ENCODE measurements at regions not wholly inside any gene's neighbourhood (a gene's known extent, or its start where the extent isn't known, plus 50 kb on each side); places are given as distances from the start of the nearest gene placed in this dataset.

DNA sequence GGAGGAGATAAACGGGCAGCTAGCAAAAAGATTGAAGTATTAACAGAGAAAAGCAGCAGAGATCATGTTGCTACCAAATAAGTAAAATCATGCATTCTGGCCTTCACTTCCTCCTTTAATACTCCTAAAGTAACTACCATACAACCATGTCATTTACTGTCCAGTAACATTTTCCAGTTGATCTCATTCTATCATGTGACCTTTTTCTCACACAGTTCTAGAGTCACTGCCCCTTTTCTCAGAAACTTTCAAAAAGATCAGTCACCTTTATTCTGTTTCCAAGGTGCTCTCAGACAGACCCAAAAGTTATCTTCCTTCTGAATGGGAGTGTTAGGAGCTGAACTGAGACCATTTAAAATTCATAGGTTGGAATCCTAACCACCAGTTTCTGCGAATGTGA lies 984.4 kb downstream of the FAM181B start:
- DNase-seq (ENCODE audit: low spot score) = no peak

- no peak for DNase-seq (ENCODE audit: low spot score)
These were observed 989.1 kb downstream of the FAM181B start for GRCh38 chr11:81744336-81745116.

DNA sequence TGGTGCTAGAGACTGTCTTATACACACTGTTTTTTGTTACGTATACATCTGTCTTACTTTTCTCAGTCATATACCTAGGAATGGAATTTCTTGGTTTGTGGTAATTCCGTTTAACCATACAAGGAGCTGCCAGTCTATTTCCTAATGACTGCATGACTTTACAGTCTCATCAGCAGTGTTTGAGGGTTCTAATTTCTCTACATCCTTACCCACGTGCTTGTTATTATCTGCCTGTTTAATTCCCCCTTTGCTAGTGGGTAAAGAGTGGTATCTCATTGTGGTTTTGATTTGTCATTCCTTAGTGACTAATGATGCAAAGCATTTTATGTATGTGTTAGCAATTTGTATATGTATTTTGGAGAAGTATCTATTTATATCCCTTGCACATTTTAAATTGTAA lies 1008.0 kb downstream of the FAM181B start:
- no peak for DNase-seq (ENCODE audit: low spot score)

DNA sequence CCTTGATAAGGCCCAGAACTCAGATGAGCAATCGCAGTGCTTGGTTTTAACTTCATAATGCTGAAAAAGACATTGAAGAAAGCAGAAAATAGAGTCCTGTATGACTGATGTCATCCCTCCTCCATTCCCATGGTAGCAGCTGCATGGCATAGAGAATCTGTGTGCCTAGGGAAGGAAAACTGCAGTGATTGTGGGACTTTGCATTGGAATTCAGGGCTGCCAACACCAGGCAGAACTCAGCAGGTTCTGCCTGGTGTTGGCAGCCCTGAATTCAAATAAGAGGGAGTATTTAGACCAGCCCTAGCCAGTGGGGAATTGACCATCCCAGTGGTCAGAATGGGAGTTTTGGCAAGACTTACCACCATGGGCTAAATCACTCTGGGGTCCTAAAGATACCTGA lies 1016.0 kb downstream of the FAM181B start:
- no peak for DNase-seq (ENCODE audit: low spot score)

DNA sequence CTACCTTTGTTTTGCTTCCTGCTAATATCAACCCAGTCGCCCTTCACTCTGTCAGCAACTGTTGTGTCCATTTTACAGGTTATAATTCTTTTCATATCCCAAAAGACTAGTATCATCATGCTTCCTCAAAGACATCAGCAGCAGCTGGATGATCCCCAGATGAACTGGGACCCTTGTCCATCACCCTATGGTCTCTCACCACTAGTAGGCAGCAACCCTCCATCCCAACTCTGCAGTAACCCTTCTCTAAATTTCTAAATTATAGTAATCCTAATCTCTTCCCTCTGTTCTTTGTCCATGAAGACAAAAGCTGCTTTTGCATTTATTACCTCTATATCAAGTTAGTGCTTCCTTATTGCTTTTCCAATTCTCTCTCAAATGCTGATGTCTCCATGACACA lies 1025.8 kb downstream of the FAM181B start:
- DNase-seq (ENCODE audit: low spot score) = no peak

DNA sequence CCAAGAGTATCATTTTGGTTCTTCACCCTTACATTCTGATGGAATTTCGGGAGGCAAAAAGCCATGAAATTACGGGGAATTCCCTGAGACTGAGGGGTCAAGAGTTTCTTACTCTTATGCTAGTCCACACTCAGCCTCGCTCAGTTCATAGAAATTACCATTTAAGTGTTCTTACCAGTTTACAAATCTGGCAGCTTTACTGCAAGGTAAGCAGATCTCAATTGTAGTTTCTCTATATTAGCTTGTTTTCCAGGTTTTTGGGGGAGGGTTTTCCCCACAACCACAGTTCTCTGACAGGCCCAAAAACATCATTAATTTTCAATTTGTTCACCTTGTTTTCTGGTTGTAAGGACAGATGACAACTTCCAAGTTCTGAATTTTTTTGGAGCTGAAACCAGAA lies 1028.4 kb downstream of the FAM181B start:
- DNase-seq (ENCODE audit: low spot score) = no peak

GRCh38 chr11:81700076-81700475 lies 1033.6 kb downstream of the FAM181B start:
- no peak for DNase-seq (ENCODE audit: low spot score)

DNA sequence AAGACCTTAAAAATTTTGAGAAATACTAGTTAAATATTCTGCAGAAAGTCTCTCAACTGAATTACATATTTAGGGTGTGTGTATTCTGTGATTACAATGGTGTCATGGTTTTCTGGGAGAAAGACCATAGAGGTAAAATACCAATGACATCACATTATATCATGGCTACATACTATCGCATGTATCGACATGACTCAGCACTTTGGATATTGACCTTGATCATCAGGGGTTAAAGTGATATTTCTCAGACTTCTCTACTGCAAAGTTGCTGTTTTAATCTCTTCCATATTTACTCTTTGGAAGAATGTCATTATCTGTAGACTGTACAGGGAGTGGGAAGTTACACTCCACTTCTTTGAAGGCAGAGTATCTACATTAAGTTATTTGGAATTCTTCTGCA lies 1046.6 kb downstream of the FAM181B start:
- DNase-seq (ENCODE audit: low spot score) = no peak

DNA sequence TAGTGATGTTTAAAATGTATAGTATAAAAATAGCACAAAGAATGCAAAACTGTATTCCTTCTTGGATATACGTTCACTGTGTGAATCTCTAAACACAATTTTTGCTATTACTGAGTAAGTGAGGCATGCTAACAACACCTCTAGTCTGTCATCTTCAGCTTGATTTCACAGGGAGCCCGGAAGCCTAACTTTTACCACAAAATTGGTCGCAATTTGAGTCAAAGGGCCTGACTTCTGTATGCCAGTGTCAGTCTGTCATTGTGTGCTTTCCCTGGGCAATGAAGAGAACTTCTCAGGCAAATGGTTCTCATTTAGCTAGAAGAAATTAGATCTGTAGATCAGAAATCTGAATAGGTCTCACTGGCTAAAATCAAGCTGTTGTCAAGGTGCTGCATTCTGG lies 1059.5 kb downstream of the FAM181B start:
- DNase-seq (ENCODE audit: low spot score) = no peak

DNA sequence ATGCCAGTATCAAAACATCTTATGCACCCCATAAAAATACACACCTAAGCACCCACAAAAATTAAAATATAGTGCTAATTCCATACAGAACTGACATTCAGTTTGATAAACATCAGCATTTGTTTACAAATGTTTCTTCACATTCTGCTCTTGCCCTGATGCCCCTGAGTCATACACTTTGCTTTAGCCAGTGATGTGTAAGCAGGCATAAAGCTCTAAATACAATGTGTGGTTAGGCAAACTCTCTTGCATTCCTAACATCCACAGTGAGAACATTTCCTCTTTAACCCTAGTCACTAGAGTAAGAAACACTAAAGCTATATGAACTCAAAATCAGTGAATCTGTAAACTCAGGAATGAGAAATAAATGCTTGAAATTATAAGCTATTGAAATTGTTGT lies 1060.7 kb downstream of the FAM181B start:
- DNase-seq (ENCODE audit: low spot score) = no peak

GRCh38 chr11:81669935-81670543 lies 1063.6 kb downstream of the FAM181B start:
- no peak for DNase-seq (ENCODE audit: low spot score)

GRCh38 chr11:81658722-81659121 lies 1074.9 kb downstream of the FAM181B start:
- no peak for DNase-seq (ENCODE audit: low spot score)

GRCh38 chr11:81655351-81655750 lies 1078.3 kb downstream of the FAM181B start:
- DNase-seq (ENCODE audit: low spot score) = no peak

DNA sequence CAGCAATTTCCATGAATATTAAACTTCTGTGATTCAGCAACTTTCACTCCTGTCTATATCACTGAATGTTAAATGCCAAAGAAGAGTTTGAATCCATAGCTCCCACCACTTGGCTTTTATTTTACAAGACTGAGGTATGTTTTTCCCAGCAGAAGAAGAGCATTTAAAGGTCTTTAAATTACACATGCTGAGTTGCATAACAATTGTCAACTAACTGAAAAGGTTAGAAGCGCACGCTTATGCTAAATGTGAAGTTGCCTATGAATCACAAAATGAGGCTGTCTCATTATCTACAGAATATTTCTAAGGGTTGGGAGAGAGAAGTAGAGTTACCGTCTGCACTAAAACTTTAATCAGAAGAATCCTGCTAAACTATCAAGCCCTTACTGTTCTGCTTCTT lies 1086.3 kb downstream of the FAM181B start:
- no peak for DNase-seq (ENCODE audit: low spot score)

- peak; percentile 19 for DNase-seq (ENCODE audit: low spot score)
These were observed 1089.3 kb downstream of the FAM181B start for GRCh38 chr11:81644239-81644840.

- no peak for DNase-seq (ENCODE audit: low spot score)
These were observed 1099.2 kb downstream of the FAM181B start for GRCh38 chr11:81634483-81634882.

DNA sequence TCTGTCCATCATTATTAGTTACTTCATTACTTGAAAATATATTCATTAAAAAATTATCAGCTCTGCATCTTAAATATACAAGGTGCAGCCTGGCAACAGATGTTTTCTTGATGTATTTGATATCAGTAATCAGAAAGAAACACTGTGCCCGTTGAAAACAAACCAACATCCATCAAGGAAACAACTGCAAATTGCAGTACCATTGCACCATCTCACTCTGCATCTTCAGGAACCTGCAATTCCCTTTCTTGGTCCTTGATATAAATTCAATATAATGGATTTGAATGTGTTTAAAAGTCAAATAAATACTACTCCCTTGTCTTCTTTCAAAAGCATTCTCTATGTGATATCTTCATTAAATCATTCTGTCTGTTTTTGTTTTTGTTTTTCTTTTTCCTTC lies 1131.2 kb downstream of the FAM181B start:
- no peak for DNase-seq (ENCODE audit: low spot score)

DNA sequence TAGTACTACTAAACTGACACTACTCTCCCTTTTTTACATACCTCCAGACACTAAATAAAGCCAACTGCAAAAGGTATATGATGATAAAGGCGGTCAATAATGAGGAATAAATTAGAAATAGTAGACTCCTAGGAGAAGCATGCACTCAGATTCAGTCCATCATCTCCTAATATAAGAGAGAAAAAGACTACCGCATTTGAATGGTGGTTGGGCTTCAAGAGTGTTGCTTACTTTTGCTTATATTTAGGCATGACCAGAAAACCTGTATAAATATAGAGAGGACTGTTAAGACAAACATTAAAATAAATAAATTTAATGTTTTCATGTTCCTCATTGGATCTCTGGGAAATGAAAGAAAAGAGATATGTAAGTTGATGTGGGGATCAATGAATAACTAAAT lies 1137.0 kb downstream of the FAM181B start:
- no peak for DNase-seq (ENCODE audit: low spot score)

GRCh38 chr11:81585390-81585933 lies 1148.2 kb downstream of the FAM181B start:
- DNase-seq (ENCODE audit: low spot score) = no peak

- no peak for DNase-seq (ENCODE audit: low spot score)
These were observed 1154.3 kb downstream of the FAM181B start for GRCh38 chr11:81579339-81579738.

GRCh38 chr11:81578571-81578970 lies 1155.1 kb downstream of the FAM181B start:
- DNase-seq (ENCODE audit: low spot score) = no peak

DNA sequence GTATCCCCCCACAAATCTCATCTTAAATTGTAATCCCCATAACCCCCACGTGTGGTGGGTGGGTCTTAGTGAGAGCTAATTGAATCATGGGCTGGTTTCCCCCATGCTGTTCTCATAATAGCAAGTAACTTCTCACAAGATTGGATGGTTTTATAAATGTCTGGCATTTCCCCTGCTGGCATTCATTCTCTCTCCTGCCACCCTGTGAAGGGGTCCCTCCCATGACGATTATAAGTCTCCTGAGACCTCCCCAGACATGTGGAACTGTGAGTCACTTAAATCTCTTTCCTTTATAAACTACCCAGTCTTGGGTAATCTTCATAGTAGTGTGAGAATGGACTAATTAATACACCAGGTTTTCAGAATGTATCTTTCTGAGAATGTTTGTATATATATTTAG lies 1159.4 kb downstream of the FAM181B start:
- no peak for DNase-seq (ENCODE audit: low spot score)

- no peak for DNase-seq (ENCODE audit: low spot score)
These were observed 1160.3 kb downstream of the FAM181B start for GRCh38 chr11:81573367-81573766.
